Astrocyte of the cerebellum (primary cell): ENCODE measurements at regions not wholly inside any gene's neighbourhood (a gene's known extent, or its start where the extent isn't known, plus 50 kb on each side); places are given as distances from the start of the nearest gene placed in this dataset.
"Not testable (repeated sequence)": the region's sequence is repeated elsewhere in the genome, so short reads cannot be mapped to it uniquely, and the experiment has no call there.

Experiments used
- DNase-seq: peaks from one replicate; pipeline ENCODE4 v3.0.0-alpha.2; 2011; ENCODE audit warnings: low read depth
- H3K4me3 ChIP-seq: 2 replicates; pipeline ENCODE4 v1.5.1; 2011; ENCODE audit warnings: mild to moderate bottlenecking, low read depth, low read length, moderate library complexity
- CTCF ChIP-seq: IDR thresholded peaks from 2 replicates; pipeline ENCODE4 v1.5.1; 2012; ENCODE audit warnings: low read length, low read depth, moderate library complexity, mild to moderate bottlenecking; ENCODE audit errors: missing control alignments
- in situ Hi-C: cut with HindIII; loops from 2 replicates; pipeline ENCODE4 v1.10.0; 2017; ENCODE audit warnings: low sequenced_read_pairs

GRCh38 chr22:23380911-23381310 lies 199.2 kb downstream of the IGLL1 start:
- no peak overlapping the region for H3K4me3 ChIP-seq
- TF ChIP-seq CTCF: no peak
- in situ Hi-C loops: no loop called here
- DNase-seq: no peak

GRCh38 chr22:23380230-23380573 lies 199.9 kb downstream of the IGLL1 start:
- in situ Hi-C loops: no loop called here
- no peak overlapping the region for H3K4me3 ChIP-seq
- DNase-seq: no peak
- no peak for TF ChIP-seq CTCF

GRCh38 chr22:23379540-23380229 lies 199.4 kb downstream of the BCR start:
- H3K4me3 ChIP-seq, DNase-seq, in situ Hi-C loops: not testable (repeated sequence)

GRCh38 chr22:23377767-23378166 lies 197.5 kb downstream of the BCR start:
- no peak for TF ChIP-seq CTCF
- in situ Hi-C loops: no loop called here

GRCh38 chr22:23376256-23376655 lies 195.9 kb downstream of the BCR start:
- no peak overlapping the region for H3K4me3 ChIP-seq
- TF ChIP-seq CTCF: no peak
- no peak for DNase-seq
- in situ Hi-C loops: no loop called here

More at GRCh38 chr22:23377767-23378166, 197.5 kb downstream of the BCR start:
- DNase-seq: no peak
- H3K4me3 ChIP-seq: no peak overlapping the region

GRCh38 chr22:23375031-23375827 lies 194.9 kb downstream of the BCR start:
- DNase-seq: no peak
- in situ Hi-C loops: no loop called here
- no peak overlapping the region for H3K4me3 ChIP-seq
- TF ChIP-seq CTCF: no peak

GRCh38 chr22:23373601-23374000 lies 193.3 kb downstream of the BCR start:
- H3K4me3 ChIP-seq: no peak overlapping the region
- in situ Hi-C loops: no loop called here

More at GRCh38 chr22:23373601-23374000, 193.3 kb downstream of the BCR start:
- no peak for DNase-seq
- no peak for TF ChIP-seq CTCF
